Motor neuron (in vitro differentiated cells): ENCODE measurements at regions not wholly inside any gene's neighbourhood (a gene's known extent, or its start where the extent isn't known, plus 50 kb on each side); places are given as distances from the start of the nearest gene placed in this dataset.
"Not testable (repeated sequence)": the region's sequence is repeated elsewhere in the genome, so short reads cannot be mapped to it uniquely, and the experiment has no call there.

ENCODE experiments used
- ATAC-seq, 8 experiments: fragments of 200-7000 bp; cut with Tn5 transposase; replicated peaks in 6 of 8; 2 replicates each; pipeline ENCODE4 v1.8.0; 2021; ENCODE audit warnings: mild to moderate bottlenecking in 8 of 8, moderate library complexity in 8 of 8
- H3K27ac ChIP-seq, 2 donors: fragments of 250-450 bp; sonication (Bioruptor Pico); 2 replicates each; pipeline ENCODE4 v1.9.0; 2021; ENCODE audit warnings: antibody characterized with exemption in 2 of 2, mild to moderate bottlenecking in 2 of 2, moderate library complexity in 1 of 2
- H3K4me1 ChIP-seq, 2 donors: fragments of 250-450 bp; sonication (Bioruptor Pico); replicated peaks in 1 of 2; 2 replicates each; pipeline ENCODE4 v1.6.1; 2021; ENCODE audit warnings: antibody characterized with exemption in 2 of 2, mild to moderate bottlenecking in 2 of 2, moderate library complexity in 1 of 2
- H3K4me3 ChIP-seq, 5 donors: fragments of 250-450 bp; sonication (Bioruptor Pico); 2 replicates each; pipeline ENCODE4 v1.9.0; 2021; ENCODE audit warnings: antibody characterized with exemption in 5 of 5, mild to moderate bottlenecking in 5 of 5, moderate library complexity in 4 of 5
- WGBS, 10 experiments: fragments of 450-650 bp; shearing (Covaris generic); methylation state at CpG; one replicate each; pipeline ENCODE4 v1.0.0; 2022; 5-methylcytosine and 5-hydroxymethylcytosine counted together
- in situ Hi-C, 9 experiments: fragments of 400-800 bp; cut with MboI; loops; one replicate each; pipeline ENCODE4 v1.15.0; 2021; ENCODE audit warnings: low sequenced_read_pairs in 9 of 9, low pct_unique_long_range_greater_than_20kb in 2 of 9; ENCODE audit not compliant: unreplicated experiment in 9 of 9

- Histone ChIP-seq H3K27ac (no peak overlapping the region), H3K4me3 (no peak overlapping the region), H3K4me1 (peaks cover 24 to 25% of the 10 kb centered on the region in 2 donors)
- 0 to 94% (median 80%) methylated on average over 1 to 2 of the region's 2 CpGs; no CpG with 5 or more reads in 3 of the 10 experiments for WGBS, 10 experiments
- in situ Hi-C loops = no loop called here
- no peak for ATAC-seq
Observed at GRCh38 chr2:216930716-216931115, 70.9 kb upstream of the TNP1 start.

- in situ Hi-C loops, H3K4me3 ChIP-seq, ATAC-seq, H3K27ac ChIP-seq: not testable (repeated sequence)
- WGBS, 10 experiments = 0 to 100% (median 65%) methylated on average over 1 to 3 of the region's 4 CpGs; no CpG with 5 or more reads in 3 of the 10 experiments
- H3K4me1 ChIP-seq = peaks cover 24 to 27% of the 10 kb centered on the region in 2 donors
Observed at GRCh38 chr2:216929338-216929737, 69.5 kb upstream of the TNP1 start.

- peaks cover 22 to 23% of the 10 kb centered on the region in 2 donors for H3K4me1 ChIP-seq
- H3K27ac ChIP-seq = peak overlapping the region in 1 of 2 donors; percentile 56
- ATAC-seq = peak in 3 of 8 experiments; percentile 64 to 81 (median 67)
- in situ Hi-C loops = no loop called here
- H3K4me3 ChIP-seq = no peak overlapping the region
- WGBS, 10 experiments = 33 to 78% (median 62%) methylated on average over 1 to 4 of the region's 5 CpGs; no CpG with 5 or more reads in 4 of the 10 experiments
Observed at GRCh38 chr2:216927163-216927562, 67.3 kb upstream of the TNP1 start.

GRCh38 chr2:216925636-216926366, 65.9 kb upstream of the TNP1 start:
- H3K27ac ChIP-seq = no peak overlapping the region
- in situ Hi-C loops = no loop called here
- 40 to 79% (median 69%) methylated on average over 1 to 5 of the region's 6 CpGs for WGBS, 10 experiments
- peak in 3 of 8 experiments; percentile 34 to 39 (median 36) for ATAC-seq
- H3K4me3 ChIP-seq = no peak overlapping the region
- peaks cover 20 to 23% of the 10 kb centered on the region in 2 donors for H3K4me1 ChIP-seq

GRCh38 chr2:216925006-216925405, 65.1 kb upstream of the TNP1 start:
- H3K4me3 ChIP-seq = no peak overlapping the region
- 60 to 100% (median 80%) methylated on average over 1 to 4 of the region's 4 CpGs; no CpG with 5 or more reads in 1 of the 10 experiments for WGBS, 10 experiments
- in situ Hi-C loops = no loop called here

GRCh38 chr2:216923706-216924105, 63.8 kb upstream of the TNP1 start:
- no peak overlapping the region for H3K27ac ChIP-seq
- H3K4me1 ChIP-seq = peaks cover 20 to 23% of the 10 kb centered on the region in 2 donors
- 83 to 100% (median 100%) methylated on average over 1 to 3 of the region's 3 CpGs; no CpG with 5 or more reads in 1 of the 10 experiments for WGBS, 10 experiments
- no peak overlapping the region for H3K4me3 ChIP-seq
- in situ Hi-C loops = no loop called here
- ATAC-seq = no peak

More at GRCh38 chr2:216925006-216925405, 65.1 kb upstream of the TNP1 start:
- Histone ChIP-seq H3K4me1 (peaks cover 20 to 23% of the 10 kb centered on the region in 2 donors), H3K27ac (no peak overlapping the region)
- ATAC-seq = no peak

- 37 to 83% (median 46%) methylated on average over 3 to 6 of the region's 6 CpGs for WGBS, 10 experiments
- no peak for ATAC-seq
- no peak overlapping the region for H3K27ac ChIP-seq
- peaks cover 16 to 18% of the 10 kb centered on the region in 2 donors for H3K4me1 ChIP-seq
- in situ Hi-C loops = no loop called here
- H3K4me3 ChIP-seq = no peak overlapping the region
Observed at GRCh38 chr2:216922175-216922780, 62.4 kb upstream of the TNP1 start.

GRCh38 chr2:216920937-216921456, 61.1 kb upstream of the TNP1 start:
- H3K4me1 ChIP-seq = peaks cover 5 to 11% of the 10 kb centered on the region in 2 donors
- no peak overlapping the region for H3K4me3 ChIP-seq
- 0 to 90% (median 80%) methylated on average over 1 to 9 of the region's 10 CpGs; no CpG with 5 or more reads in 3 of the 10 experiments for WGBS, 10 experiments
- in situ Hi-C loops = no loop called here
- ATAC-seq = peak in 1 of 8 experiments; percentile 14
- no peak overlapping the region for H3K27ac ChIP-seq

GRCh38 chr2:216920143-216920876, 60.4 kb upstream of the TNP1 start:
- in situ Hi-C loops = no loop called here
- peak in 3 of 8 experiments; percentile 5 to 19 (median 17) for ATAC-seq
- no peak overlapping the region for H3K27ac ChIP-seq
- WGBS, 10 experiments = 59 to 100% (median 88%) methylated on average over 1 to 4 of the region's 8 CpGs; no CpG with 5 or more reads in 2 of the 10 experiments
- no peak overlapping the region for H3K4me3 ChIP-seq
- H3K4me1 ChIP-seq = peaks cover 0 to 8% of the 10 kb centered on the region in 2 donors

GRCh38 chr2:216918088-216918680, 58.3 kb upstream of the TNP1 start:
- no peak overlapping the region for H3K4me3 ChIP-seq
- WGBS, 10 experiments = 0 to 100% (median 80%) methylated on average over 1 to 3 of the region's 6 CpGs; no CpG with 5 or more reads in 3 of the 10 experiments
- in situ Hi-C loops = no loop called here
- no peaks in the 10 kb centered on the region for H3K4me1 ChIP-seq
- ATAC-seq = peak in 3 of 8 experiments; percentile 31 to 94 (median 82)
- no peak overlapping the region for H3K27ac ChIP-seq

GRCh38 chr2:216916956-216917650, 57.2 kb upstream of the TNP1 start:
- no peak overlapping the region for H3K4me3 ChIP-seq
- WGBS, 10 experiments = 67 to 100% (median 89%) methylated on average over 1 to 3 of the region's 3 CpGs; no CpG with 5 or more reads in 5 of the 10 experiments
- no peak overlapping the region for H3K27ac ChIP-seq
- in situ Hi-C loops = no loop called here
- no peak for ATAC-seq
- H3K4me1 ChIP-seq = no peaks in the 10 kb centered on the region

GRCh38 chr2:216915557-216916150, 55.8 kb upstream of the TNP1 start:
- no peak overlapping the region for H3K27ac ChIP-seq
- in situ Hi-C loops = no loop called here
- WGBS, 10 experiments = 7 to 100% (median 85%) methylated on average over 1 to 10 of the region's 12 CpGs; no CpG with 5 or more reads in 2 of the 10 experiments
- H3K4me3 ChIP-seq = no peak overlapping the region
- H3K4me1 ChIP-seq = no peaks in the 10 kb centered on the region
- no peak for ATAC-seq
